ENCODE measurements at regions not wholly inside any gene's neighbourhood (a gene's known extent, or its start where the extent isn't known, plus 50 kb on each side); places are given as distances from the start of the nearest gene placed in this dataset.

- peak; percentile 1 for DNase-seq (ENCODE audit: low read depth)
Measured at GRCh38 chr10:55500931-55501559, 700.0 kb upstream of the PCDH15 start.

- DNase-seq (ENCODE audit: low read depth), result no peak
Measured at GRCh38 chr10:55497893-55498499, 697.0 kb upstream of the PCDH15 start.

- DNase-seq (ENCODE audit: low read depth), result no peak
Measured at GRCh38 chr10:55495555-55495954, 694.5 kb upstream of the PCDH15 start.

GRCh38 chr10:55491712-55492111, 690.7 kb upstream of the PCDH15 start:
- no peak for DNase-seq (ENCODE audit: low read depth)

- no peak for DNase-seq (ENCODE audit: low read depth)
Measured at GRCh38 chr10:55485827-55486226, 684.8 kb upstream of the PCDH15 start.

- DNase-seq (ENCODE audit: low read depth), result no peak
Measured at GRCh38 chr10:55476129-55476528, 675.1 kb upstream of the PCDH15 start.

GRCh38 chr10:55474258-55474657, 673.2 kb upstream of the PCDH15 start:
- DNase-seq (ENCODE audit: low read depth), result no peak

GRCh38 chr10:55470840-55471239, 669.8 kb upstream of the PCDH15 start:
- no peak for DNase-seq (ENCODE audit: low read depth)

GRCh38 chr10:55466806-55467504, 665.9 kb upstream of the PCDH15 start:
- DNase-seq (ENCODE audit: low read depth), result no peak

GRCh38 chr10:55464083-55464482, 663.1 kb upstream of the PCDH15 start:
- no peak for DNase-seq (ENCODE audit: low read depth)

- no peak for DNase-seq (ENCODE audit: low read depth)
Measured at GRCh38 chr10:55460008-55460407, 659.0 kb upstream of the PCDH15 start.

GRCh38 chr10:55449981-55450380, 649.0 kb upstream of the PCDH15 start:
- no peak for DNase-seq (ENCODE audit: low read depth)

GRCh38 chr10:55446441-55447002, 645.5 kb upstream of the PCDH15 start:
- DNase-seq (ENCODE audit: low read depth), result no peak

- no peak for DNase-seq (ENCODE audit: low read depth)
Measured at GRCh38 chr10:55441777-55442176, 640.7 kb upstream of the PCDH15 start.

GRCh38 chr10:55426138-55426537, 625.1 kb upstream of the PCDH15 start:
- DNase-seq (ENCODE audit: low read depth), result no peak

- no peak for DNase-seq (ENCODE audit: low read depth)
Measured at GRCh38 chr10:55410415-55410885, 609.4 kb upstream of the PCDH15 start.

GRCh38 chr10:55404094-55404493, 603.1 kb upstream of the PCDH15 start:
- no peak for DNase-seq (ENCODE audit: low read depth)

GRCh38 chr10:55400075-55400849, 599.2 kb upstream of the PCDH15 start:
- peak; percentile 9 for DNase-seq (ENCODE audit: low read depth)

- no peak for DNase-seq (ENCODE audit: low read depth)
Measured at GRCh38 chr10:55398497-55398882, 597.5 kb upstream of the PCDH15 start.

- DNase-seq (ENCODE audit: low read depth), result no peak
Measured at GRCh38 chr10:55397777-55398496, 596.9 kb upstream of the PCDH15 start.

- no peak for DNase-seq (ENCODE audit: low read depth)
Measured at GRCh38 chr10:55378196-55378595, 577.2 kb upstream of the PCDH15 start.

GRCh38 chr10:55374917-55375316, 573.9 kb upstream of the PCDH15 start:
- DNase-seq (ENCODE audit: low read depth), result no peak
